Kidney (tissue), 13 donors: ENCODE measurements at regions not wholly inside any gene's neighbourhood (a gene's known extent, or its start where the extent isn't known, plus 50 kb on each side); places are given as distances from the start of the nearest gene placed in this dataset.

Experiments
- DNase-seq, 5 donors: peaks; one replicate each; pipeline ENCODE4 v3.0.0-alpha.2; 2013 to 2020
- FAIRE-seq: peaks from 2 replicates; lab custom pipeline; 2012; peaks lifted over from hg19 to GRCh38; lab: Jason Lieb, UNC
- H3K27ac ChIP-seq, 2 donors: one replicate each; pipeline ENCODE4 v1.7.0; 2013; ENCODE audit warnings: low read depth in 2 of 2, low read length in 2 of 2, inconsistent platforms in 1 of 2
- H3K27me3 ChIP-seq: one replicate; pipeline ENCODE4 v1.7.1; 2013; ENCODE audit warnings: low read length, inconsistent platforms; ENCODE audit not compliant: control insufficient read depth, insufficient read depth
- H3K36me3 ChIP-seq, 3 donors: one replicate each; pipeline versions ENCODE4 v1.7.0 to v1.7.1; 2013; ENCODE audit warnings: low read length in 3 of 3, control low read depth in 1 of 3, inconsistent platforms in 1 of 3; ENCODE audit not compliant: insufficient read depth in 3 of 3, control insufficient read depth in 2 of 3
- H3K4me1 ChIP-seq, 3 donors: one replicate each; pipeline versions ENCODE4 v1.7.0 to v1.7.1; 2013; ENCODE audit warnings: low read length in 3 of 3, inconsistent platforms in 1 of 3, low read depth in 1 of 3; ENCODE audit not compliant: control insufficient read depth in 2 of 3, insufficient read depth in 2 of 3
- H3K4me3 ChIP-seq, 3 donors: one replicate each; pipeline versions ENCODE4 v1.7.0 to v1.8.1; 2013; ENCODE audit warnings: low read length in 3 of 3, control low read depth in 1 of 3, inconsistent platforms in 1 of 3
- H3K9ac ChIP-seq, 3 donors: one replicate each; pipeline versions ENCODE4 v1.7.0 to v1.7.1; 2013; ENCODE audit warnings: low read length in 3 of 3, control low read depth in 1 of 3, inconsistent platforms in 1 of 3
- H3K9me3 ChIP-seq, 3 donors: one replicate each; pipeline versions ENCODE4 v1.7.0 to v1.7.1; 2013; ENCODE audit warnings: low read length in 3 of 3, control low read depth in 1 of 3, inconsistent platforms in 1 of 3; ENCODE audit not compliant: control insufficient read depth in 2 of 3, insufficient read depth in 1 of 3
- intact Hi-C: fragments of 100-400 bp; cut with DNase I; formaldehyde crosslinking; loops from one replicate; pipeline ENCODE4 v1.11.1; 2022
- TF ChIP-seq, protein P1 (sequence below): IDR thresholded peaks from 3 replicates; pipeline ENCODE4 v1.5.1; 2012; ENCODE audit warnings: mild to moderate bottlenecking, moderate library complexity, borderline replicate concordance; ENCODE audit not compliant: insufficient read depth; ENCODE audit errors: extremely low read depth
- donor health status: control.
- donor health status: control.
- donor health status: control.
- donor health status: control.
- donor health status: control.
- donor health status: DM: yes; HTN: yes; CAD: no.
- donor health status: Normal renal cell carcinoma (clear cell type).

GRCh38 chr1:113245252-113245651, 145.1 kb upstream of the MAGI3 start:
- TF ChIP-seq, protein P1, sequence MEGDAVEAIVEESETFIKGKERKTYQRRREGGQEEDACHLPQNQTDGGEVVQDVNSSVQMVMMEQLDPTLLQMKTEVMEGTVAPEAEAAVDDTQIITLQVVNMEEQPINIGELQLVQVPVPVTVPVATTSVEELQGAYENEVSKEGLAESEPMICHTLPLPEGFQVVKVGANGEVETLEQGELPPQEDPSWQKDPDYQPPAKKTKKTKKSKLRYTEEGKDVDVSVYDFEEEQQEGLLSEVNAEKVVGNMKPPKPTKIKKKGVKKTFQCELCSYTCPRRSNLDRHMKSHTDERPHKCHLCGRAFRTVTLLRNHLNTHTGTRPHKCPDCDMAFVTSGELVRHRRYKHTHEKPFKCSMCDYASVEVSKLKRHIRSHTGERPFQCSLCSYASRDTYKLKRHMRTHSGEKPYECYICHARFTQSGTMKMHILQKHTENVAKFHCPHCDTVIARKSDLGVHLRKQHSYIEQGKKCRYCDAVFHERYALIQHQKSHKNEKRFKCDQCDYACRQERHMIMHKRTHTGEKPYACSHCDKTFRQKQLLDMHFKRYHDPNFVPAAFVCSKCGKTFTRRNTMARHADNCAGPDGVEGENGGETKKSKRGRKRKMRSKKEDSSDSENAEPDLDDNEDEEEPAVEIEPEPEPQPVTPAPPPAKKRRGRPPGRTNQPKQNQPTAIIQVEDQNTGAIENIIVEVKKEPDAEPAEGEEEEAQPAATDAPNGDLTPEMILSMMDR = no peak
- Histone ChIP-seq H3K27me3 (no peaks in the 10 kb centered on the region), H3K4me1 (peaks cover 0 to 3% (median 0%) of the 10 kb centered on the region in 3 donors), H3K9ac (no peak overlapping the region), H3K9me3 (no peaks in the 10 kb centered on the region), H3K27ac (no peak overlapping the region), H3K36me3 (no peaks in the 10 kb centered on the region), H3K4me3 (no peak overlapping the region)
- no peak for FAIRE-seq
- no peak for DNase-seq
- intact Hi-C loops = no loop called here

- Histone ChIP-seq H3K9me3 (no peaks in the 10 kb centered on the region), H3K27me3 (no peaks in the 10 kb centered on the region), H3K4me3 (no peak overlapping the region), H3K36me3 (no peaks in the 10 kb centered on the region), H3K9ac (no peak overlapping the region), H3K27ac (no peak overlapping the region), H3K4me1 (peaks cover 0 to 3% (median 0%) of the 10 kb centered on the region in 3 donors)
- FAIRE-seq (no peak), DNase-seq (no peak)
- intact Hi-C loops = no loop called here
- TF ChIP-seq, protein P1 = no peak
These were observed 143.4 kb upstream of the MAGI3 start for GRCh38 chr1:113246929-113247328.

GRCh38 chr1:113247355-113247754, 143.0 kb upstream of the MAGI3 start:
- Histone ChIP-seq H3K27ac (no peak overlapping the region), H3K4me3 (no peak overlapping the region), H3K9me3 (no peaks in the 10 kb centered on the region), H3K9ac (no peak overlapping the region), H3K27me3 (no peaks in the 10 kb centered on the region), H3K4me1 (peaks cover 0 to 3% (median 0%) of the 10 kb centered on the region in 3 donors), H3K36me3 (no peaks in the 10 kb centered on the region)
- DNase-seq (no peak), FAIRE-seq (no peak)
- TF ChIP-seq, protein P1 = no peak
- intact Hi-C loops = no loop called here

GRCh38 chr1:113247782-113248181, 142.5 kb upstream of the MAGI3 start:
- no peaks in the 10 kb centered on the region for H3K9me3 ChIP-seq
- no peak overlapping the region for H3K4me3 ChIP-seq
- TF ChIP-seq, protein P1 = no peak
- H3K36me3 ChIP-seq = no peaks in the 10 kb centered on the region
- no peaks in the 10 kb centered on the region for H3K27me3 ChIP-seq
- H3K9ac ChIP-seq = no peak overlapping the region
- no peak for DNase-seq
- no peak for FAIRE-seq
- no peak overlapping the region for H3K27ac ChIP-seq
- H3K4me1 ChIP-seq = peaks cover 0 to 5% (median 0%) of the 10 kb centered on the region in 3 donors
- intact Hi-C loops = no loop called here
